DOHH2 (cell line): ENCODE measurements at regions not wholly inside any gene's neighbourhood (a gene's known extent, or its start where the extent isn't known, plus 50 kb on each side); places are given as distances from the start of the nearest gene placed in this dataset.

Experiments used
- CTCF ChIP-seq: fragments of 200-600 bp; sonication (generic); IDR thresholded peaks from one replicate; pipeline ENCODE4 v1.5.1; 2014; ENCODE audit warnings: antibody characterized with exemption, mild to moderate bottlenecking, low read depth, low read length; ENCODE audit not compliant: poor library complexity, severe bottlenecking
- EZH2phosphoT487 ChIP-seq: fragments of 200-600 bp; sonication (generic); IDR thresholded peaks from 2 replicates; pipeline ENCODE4 v1.6.1; 2017; ENCODE audit warnings: borderline replicate concordance, mild to moderate bottlenecking, antibody characterized with exemption, low read length, moderate library complexity, mixed read lengths

GRCh38 chr7:45430397-45430796 lies 143.8 kb upstream of the ADCY1 start:
- TF ChIP-seq CTCF (no peak), EZH2phosphoT487 (no peak)
